ENCODE measurements at regions not wholly inside any gene's neighbourhood (a gene's known extent, or its start where the extent isn't known, plus 50 kb on each side); places are given as distances from the start of the nearest gene placed in this dataset.

- Histone ChIP-seq H3K36me3 (ENCODE audit: control insufficient read depth, insufficient read depth, low read length) (no peaks in the 10 kb centered on the region), H3K27me3 (ENCODE audit: control insufficient read depth, insufficient read depth, low read length) (no peaks in the 10 kb centered on the region), H3K4me3 (ENCODE audit: low read depth, low read length) (no peak overlapping the region)
- no peak for DNase-seq (ENCODE audit: low read depth)
- no peak for TF ChIP-seq CTCF (IDR thresholded peaks at IDR 0.05; ENCODE audit: insufficient read depth, low read length, poor library complexity, severe bottlenecking)
Measured at GRCh38 chrX:38871129-38872029, 70.1 kb downstream of the MID1IP1 start.

- no peak for DNase-seq (ENCODE audit: low read depth)
- no peak for TF ChIP-seq CTCF (IDR thresholded peaks at IDR 0.05; ENCODE audit: insufficient read depth, low read length, poor library complexity, severe bottlenecking)
- H3K36me3 ChIP-seq (ENCODE audit: control insufficient read depth, insufficient read depth, low read length): no peaks in the 10 kb centered on the region
- H3K27me3 ChIP-seq (ENCODE audit: control insufficient read depth, insufficient read depth, low read length): no peaks in the 10 kb centered on the region
- no peak overlapping the region for H3K4me3 ChIP-seq (ENCODE audit: low read depth, low read length)
Measured at GRCh38 chrX:38877366-38877765, 76.1 kb downstream of the MID1IP1 start.

- no peak for DNase-seq (ENCODE audit: low read depth)
- Histone ChIP-seq H3K4me3 (ENCODE audit: low read depth, low read length) (no peak overlapping the region), H3K27me3 (ENCODE audit: control insufficient read depth, insufficient read depth, low read length) (no peaks in the 10 kb centered on the region), H3K36me3 (ENCODE audit: control insufficient read depth, insufficient read depth, low read length) (no peaks in the 10 kb centered on the region)
- TF ChIP-seq CTCF (IDR thresholded peaks at IDR 0.05; ENCODE audit: insufficient read depth, low read length, poor library complexity, severe bottlenecking): no peak
Measured at GRCh38 chrX:38878641-38879340, 77.5 kb downstream of the MID1IP1 start.

GRCh38 chrX:38879631-38880220 is 78.5 kb downstream of the MID1IP1 start:
- H3K27me3 ChIP-seq (ENCODE audit: control insufficient read depth, insufficient read depth, low read length): no peaks in the 10 kb centered on the region
- DNase-seq (ENCODE audit: low read depth): no peak
- H3K36me3 ChIP-seq (ENCODE audit: control insufficient read depth, insufficient read depth, low read length): no peaks in the 10 kb centered on the region
- no peak for TF ChIP-seq CTCF (IDR thresholded peaks at IDR 0.05; ENCODE audit: insufficient read depth, low read length, poor library complexity, severe bottlenecking)
- no peak overlapping the region for H3K4me3 ChIP-seq (ENCODE audit: low read depth, low read length)

- Histone ChIP-seq H3K4me3 (ENCODE audit: low read depth, low read length) (no peak overlapping the region), H3K36me3 (ENCODE audit: control insufficient read depth, insufficient read depth, low read length) (no peaks in the 10 kb centered on the region)
- no peak for TF ChIP-seq CTCF (IDR thresholded peaks at IDR 0.05; ENCODE audit: insufficient read depth, low read length, poor library complexity, severe bottlenecking)
Measured at GRCh38 chrX:38880296-38880854, 79.1 kb downstream of the MID1IP1 start.

More at GRCh38 chrX:38880296-38880854, 79.1 kb downstream of the MID1IP1 start:
- DNase-seq (ENCODE audit: low read depth): no peak
- H3K27me3 ChIP-seq (ENCODE audit: control insufficient read depth, insufficient read depth, low read length): no peaks in the 10 kb centered on the region
